ENCODE measurements at regions not wholly inside any gene's neighbourhood (a gene's known extent, or its start where the extent isn't known, plus 50 kb on each side); places are given as distances from the start of the nearest gene placed in this dataset.

GRCh38 chr3:22366781-22367180, 615.8 kb upstream of the ZNF385D start (continued):
- no peak for TF ChIP-seq SUZ12 (IDR thresholded peaks at IDR 0.05; ENCODE audit: low read length)
- no peak for TF ChIP-seq ASH2L (IDR thresholded peaks at IDR 0.05; ENCODE audit: low read length)
- TF ChIP-seq HDAC2 (IDR thresholded peaks at IDR 0.05; ENCODE audit: borderline replicate concordance in 1 of 2, low read depth in 2 of 2, low read length in 2 of 2) = no peak
- no peak for TF ChIP-seq FOSL1 (IDR thresholded peaks at IDR 0.05; ENCODE audit: insufficient read depth, low read depth, low read length)

All from H1 (cell line).